Stimulated activated CD8-positive, alpha-beta memory T cell treated with anti-CD3 and anti-CD28 coated beads, Interleukin-4, amount 100 ng/mL, for 1 hour (primary cell): ENCODE measurements at regions not wholly inside any gene's neighbourhood (a gene's known extent, or its start where the extent isn't known, plus 50 kb on each side); places are given as distances from the start of the nearest gene placed in this dataset.

Experiments used
- DNase-seq, 2 donors: peaks; one replicate each; pipeline ENCODE4 v3.0.0-alpha.2; 2020; ENCODE audit warnings: low read depth in 2 of 2, low spot score in 1 of 2

GRCh38 chr13:90673746-90674145 is 673.7 kb upstream of the MIR17HG start:
- no peak for DNase-seq

GRCh38 chr13:90675129-90675528 is 672.4 kb upstream of the MIR17HG start:
- no peak for DNase-seq

- DNase-seq = no peak
Observed at GRCh38 chr13:90680826-90681225, 666.7 kb upstream of the MIR17HG start.

- no peak for DNase-seq
Observed at GRCh38 chr13:90683711-90684131, 663.8 kb upstream of the MIR17HG start.

- no peak for DNase-seq
Observed at GRCh38 chr13:90686442-90686841, 661.0 kb upstream of the MIR17HG start.

GRCh38 chr13:90689111-90689510 is 658.4 kb upstream of the MIR17HG start:
- no peak for DNase-seq

GRCh38 chr13:90690458-90691080 is 656.9 kb upstream of the MIR17HG start:
- DNase-seq = no peak

- no peak for DNase-seq
Observed at GRCh38 chr13:90696254-90696653, 651.2 kb upstream of the MIR17HG start.

GRCh38 chr13:90696656-90697055 is 650.8 kb upstream of the MIR17HG start:
- no peak for DNase-seq

GRCh38 chr13:90700340-90700739 is 647.1 kb upstream of the MIR17HG start:
- no peak for DNase-seq

GRCh38 chr13:90701264-90701663 is 646.2 kb upstream of the MIR17HG start:
- DNase-seq = no peak

GRCh38 chr13:90702050-90702449 is 645.4 kb upstream of the MIR17HG start:
- no peak for DNase-seq

- DNase-seq = no peak
Observed at GRCh38 chr13:90706631-90707030, 640.9 kb upstream of the MIR17HG start.

- no peak for DNase-seq
Observed at GRCh38 chr13:90708128-90708527, 639.4 kb upstream of the MIR17HG start.

- no peak for DNase-seq
Observed at GRCh38 chr13:90709319-90709718, 638.2 kb upstream of the MIR17HG start.

- no peak for DNase-seq
Observed at GRCh38 chr13:90710164-90710759, 637.2 kb upstream of the MIR17HG start.

GRCh38 chr13:90713441-90714133 is 633.9 kb upstream of the MIR17HG start:
- no peak for DNase-seq

GRCh38 chr13:90715485-90715884 is 632.0 kb upstream of the MIR17HG start:
- no peak for DNase-seq

GRCh38 chr13:90717451-90717936 is 630.0 kb upstream of the MIR17HG start:
- no peak for DNase-seq

GRCh38 chr13:90719461-90719860 is 628.0 kb upstream of the MIR17HG start:
- DNase-seq = no peak

- DNase-seq = no peak
Observed at GRCh38 chr13:90721937-90722336, 625.5 kb upstream of the MIR17HG start.

- no peak for DNase-seq
Observed at GRCh38 chr13:90723381-90723780, 624.1 kb upstream of the MIR17HG start.
